ENCODE measurements at regions not wholly inside any gene's neighbourhood (a gene's known extent, or its start where the extent isn't known, plus 50 kb on each side); places are given as distances from the start of the nearest gene placed in this dataset.

DNA sequence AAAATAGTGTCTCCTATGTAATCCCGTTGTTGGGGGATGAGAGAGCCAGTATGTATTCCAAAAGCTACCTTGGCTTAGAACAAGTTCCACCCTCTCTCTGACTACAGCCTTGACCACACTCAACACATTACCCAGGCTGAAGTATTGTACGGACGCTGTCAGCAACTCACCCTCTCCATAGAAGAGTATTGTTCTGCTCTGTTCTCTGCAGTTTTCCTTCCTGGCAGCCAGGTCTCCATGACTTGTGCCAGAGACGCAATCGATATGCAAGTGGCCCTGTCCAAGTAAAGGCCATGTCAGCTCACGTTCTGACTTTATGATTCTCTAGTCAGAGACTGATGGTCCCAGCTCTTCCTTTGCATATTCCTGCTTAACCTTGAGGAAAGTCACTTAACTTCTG is 164.1 kb upstream of the SLCO3A1 start:
- DNase-seq (ENCODE audit: low read depth in 2 of 2): no peak
- no peak overlapping the region for H3K27ac ChIP-seq (ENCODE audit: insufficient read depth, low read length)
- H2AFZ ChIP-seq (ENCODE audit: low read length): no peak overlapping the region
- no peak overlapping the region for H3K4me3 ChIP-seq (replicated peaks in 1 of 4; ENCODE audit: control extremely low read depth in 1 of 4, insufficient read depth in 1 of 4, low read depth in 3 of 4, low read length in 4 of 4)
- no peak overlapping the region for H3K9ac ChIP-seq (ENCODE audit: insufficient read depth, low read length)
- no peaks in the 10 kb centered on the region for H3K79me2 ChIP-seq (ENCODE audit: control insufficient read depth, insufficient read depth, low read length)
- no peaks in the 10 kb centered on the region for H3K4me1 ChIP-seq (ENCODE audit: control insufficient read depth, extremely low read depth, insufficient read depth, low read length)
- TF ChIP-seq CTCF (conservative IDR thresholded peaks at IDR 0.05 in 1 of 2, IDR thresholded peaks at IDR 0.05 in 1 of 2; ENCODE audit: low read depth in 1 of 2, low read length in 2 of 2) (no peak), EZH2 (IDR thresholded peaks at IDR 0.05; ENCODE audit: low read length, missing control alignments) (no peak)
- no peaks in the 10 kb centered on the region for H3K36me3 ChIP-seq (ENCODE audit: control insufficient read depth, insufficient read depth, low read length)
- no peak overlapping the region for H3K4me2 ChIP-seq (ENCODE audit: extremely low read depth, insufficient read depth, low read length)
- no peaks in the 10 kb centered on the region for H4K20me1 ChIP-seq (ENCODE audit: control insufficient read depth, extremely low read depth, insufficient read depth, low read length)
- no peaks in the 10 kb centered on the region for H3K9me3 ChIP-seq (ENCODE audit: control insufficient read depth, insufficient read depth, low read depth, low read length)
- H3K27me3 ChIP-seq (ENCODE audit: control insufficient read depth, insufficient read depth, low read length): no peaks in the 10 kb centered on the region

DNA sequence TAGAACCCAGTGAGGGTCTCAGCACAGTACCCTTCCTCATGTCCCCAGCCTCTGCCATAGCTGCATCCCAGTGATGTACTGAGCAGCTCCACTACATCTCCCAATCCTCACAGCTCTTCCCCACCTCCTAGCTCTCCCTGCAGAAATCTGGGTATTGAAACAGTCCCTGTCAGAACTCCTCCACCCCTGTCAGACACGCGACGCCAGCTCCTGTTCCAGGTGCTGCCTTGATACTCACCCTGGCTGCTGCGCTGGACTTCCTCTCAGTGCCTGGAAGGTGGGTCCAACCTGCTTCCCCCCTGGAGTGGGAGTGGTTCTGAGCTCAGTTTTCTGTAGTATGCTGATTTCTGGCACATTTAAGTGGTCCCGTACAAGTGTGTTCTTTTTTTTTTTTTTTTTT is 160.9 kb upstream of the SLCO3A1 start:
- no peak overlapping the region for H3K27ac ChIP-seq (ENCODE audit: insufficient read depth, low read length)
- no peak for DNase-seq (ENCODE audit: low read depth in 2 of 2)
- no peaks in the 10 kb centered on the region for H3K9me3 ChIP-seq (ENCODE audit: control insufficient read depth, insufficient read depth, low read depth, low read length)
- H3K36me3 ChIP-seq (ENCODE audit: control insufficient read depth, insufficient read depth, low read length): no peaks in the 10 kb centered on the region
- no peak overlapping the region for H3K9ac ChIP-seq (ENCODE audit: insufficient read depth, low read length)
- H3K79me2 ChIP-seq (ENCODE audit: control insufficient read depth, insufficient read depth, low read length): no peaks in the 10 kb centered on the region
- TF ChIP-seq CTCF (conservative IDR thresholded peaks at IDR 0.05 in 1 of 2, IDR thresholded peaks at IDR 0.05 in 1 of 2; ENCODE audit: low read depth in 1 of 2, low read length in 2 of 2) (no peak), EZH2 (IDR thresholded peaks at IDR 0.05; ENCODE audit: low read length, missing control alignments) (no peak)
- H3K4me3 ChIP-seq (replicated peaks in 1 of 4; ENCODE audit: control extremely low read depth in 1 of 4, insufficient read depth in 1 of 4, low read depth in 3 of 4, low read length in 4 of 4): no peak overlapping the region
- no peaks in the 10 kb centered on the region for H4K20me1 ChIP-seq (ENCODE audit: control insufficient read depth, extremely low read depth, insufficient read depth, low read length)
- H3K27me3 ChIP-seq (ENCODE audit: control insufficient read depth, insufficient read depth, low read length): no peaks in the 10 kb centered on the region
- H3K4me1 ChIP-seq (ENCODE audit: control insufficient read depth, extremely low read depth, insufficient read depth, low read length): no peaks in the 10 kb centered on the region
- no peak overlapping the region for H2AFZ ChIP-seq (ENCODE audit: low read length)
- no peak overlapping the region for H3K4me2 ChIP-seq (ENCODE audit: extremely low read depth, insufficient read depth, low read length)

DNA sequence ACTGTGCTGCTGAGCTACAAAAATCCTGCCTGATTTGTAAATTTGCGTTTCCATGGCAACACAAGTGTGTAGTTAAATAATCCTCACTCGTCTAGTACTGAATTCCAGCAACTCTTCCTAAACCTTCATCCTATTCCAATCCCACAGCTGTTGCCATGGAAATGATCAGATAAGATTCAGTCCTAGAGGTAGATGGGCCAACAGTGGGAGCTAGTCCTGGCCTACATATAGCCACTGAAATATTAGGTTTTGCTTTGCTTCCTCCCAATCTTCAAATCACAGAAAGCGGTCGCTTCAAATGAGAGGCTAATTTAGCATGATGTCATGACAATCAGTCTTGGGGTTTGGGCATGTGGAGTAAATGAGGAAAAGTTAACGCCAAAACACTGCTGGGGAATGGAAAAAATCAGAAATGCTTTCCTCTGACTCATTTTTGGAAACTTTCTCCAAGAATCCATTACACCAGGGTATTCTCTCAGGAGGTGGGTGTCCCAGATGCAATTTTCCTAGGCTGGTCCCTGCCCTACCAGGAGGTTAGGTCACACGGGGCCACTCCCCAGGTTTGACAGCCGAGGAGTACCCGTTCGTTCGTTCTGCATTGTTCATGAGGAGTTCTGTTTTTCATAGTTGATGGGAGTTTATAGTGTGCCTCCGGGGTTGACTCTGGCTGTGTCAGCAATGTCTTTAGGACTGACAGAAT is 159.2 kb upstream of the SLCO3A1 start:
- H3K9ac ChIP-seq (ENCODE audit: insufficient read depth, low read length): no peak overlapping the region
- no peaks in the 10 kb centered on the region for H3K36me3 ChIP-seq (ENCODE audit: control insufficient read depth, insufficient read depth, low read length)
- DNase-seq (ENCODE audit: low read depth in 2 of 2): peak; percentile 71 to 90
- no peaks in the 10 kb centered on the region for H3K79me2 ChIP-seq (ENCODE audit: control insufficient read depth, insufficient read depth, low read length)
- H3K9me3 ChIP-seq (ENCODE audit: control insufficient read depth, insufficient read depth, low read depth, low read length): no peaks in the 10 kb centered on the region
- no peaks in the 10 kb centered on the region for H3K4me1 ChIP-seq (ENCODE audit: control insufficient read depth, extremely low read depth, insufficient read depth, low read length)
- peak overlapping the region; percentile 38 for H3K4me2 ChIP-seq (ENCODE audit: extremely low read depth, insufficient read depth, low read length)
- peak overlapping the region; percentile 67 for H3K27ac ChIP-seq (ENCODE audit: insufficient read depth, low read length)
- peak overlapping the region; percentile 3 to 54 (median 22) for H3K4me3 ChIP-seq (replicated peaks in 1 of 4; ENCODE audit: control extremely low read depth in 1 of 4, insufficient read depth in 1 of 4, low read depth in 3 of 4, low read length in 4 of 4)
- peak overlapping the region; percentile 27 for H2AFZ ChIP-seq (ENCODE audit: low read length)
- TF ChIP-seq CTCF (conservative IDR thresholded peaks at IDR 0.05 in 1 of 2, IDR thresholded peaks at IDR 0.05 in 1 of 2; ENCODE audit: low read depth in 1 of 2, low read length in 2 of 2): no peak
- TF ChIP-seq EZH2 (IDR thresholded peaks at IDR 0.05; ENCODE audit: low read length, missing control alignments): no peak
- no peaks in the 10 kb centered on the region for H3K27me3 ChIP-seq (ENCODE audit: control insufficient read depth, insufficient read depth, low read length)
- H4K20me1 ChIP-seq (ENCODE audit: control insufficient read depth, extremely low read depth, insufficient read depth, low read length): no peaks in the 10 kb centered on the region
